HTR-8/SVneo (cell line): ENCODE measurements at regions not wholly inside any gene's neighbourhood (a gene's known extent, or its start where the extent isn't known, plus 50 kb on each side); places are given as distances from the start of the nearest gene placed in this dataset.
"Not testable (repeated sequence)": the region's sequence is repeated elsewhere in the genome, so short reads cannot be mapped to it uniquely, and the experiment has no call there.

Experiments
- DNase-seq: peaks from one replicate; pipeline ENCODE4 v3.0.0; 2011; ENCODE audit warnings: low spot score, mixed read lengths; ENCODE audit not compliant: insufficient read length
- FAIRE-seq: peaks from 2 replicates; lab custom pipeline; 2011; peaks lifted over from hg19 to GRCh38; lab: Jason Lieb, UNC

DNA sequence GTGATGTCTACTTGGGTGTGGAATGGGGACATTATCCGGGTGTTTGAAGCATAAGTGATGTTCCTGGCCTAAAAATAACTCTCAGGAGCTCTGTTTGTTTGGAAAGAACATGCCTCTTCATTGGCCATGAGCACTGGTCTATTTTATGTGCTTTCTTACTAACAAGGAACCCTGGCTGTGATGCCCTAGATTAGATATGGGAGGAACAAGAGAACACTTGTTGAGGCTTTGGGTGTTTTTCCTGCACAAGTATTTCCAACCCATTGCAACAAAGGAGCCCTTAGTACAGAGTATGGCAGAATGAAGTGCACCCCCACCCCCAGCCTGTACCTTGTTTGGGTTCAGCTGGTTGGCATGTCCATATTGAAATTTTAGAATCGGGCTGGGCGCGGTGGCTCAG lies 95.9 kb downstream of the SLC4A3 start:
- FAIRE-seq (no peak), DNase-seq (no peak)

DNA sequence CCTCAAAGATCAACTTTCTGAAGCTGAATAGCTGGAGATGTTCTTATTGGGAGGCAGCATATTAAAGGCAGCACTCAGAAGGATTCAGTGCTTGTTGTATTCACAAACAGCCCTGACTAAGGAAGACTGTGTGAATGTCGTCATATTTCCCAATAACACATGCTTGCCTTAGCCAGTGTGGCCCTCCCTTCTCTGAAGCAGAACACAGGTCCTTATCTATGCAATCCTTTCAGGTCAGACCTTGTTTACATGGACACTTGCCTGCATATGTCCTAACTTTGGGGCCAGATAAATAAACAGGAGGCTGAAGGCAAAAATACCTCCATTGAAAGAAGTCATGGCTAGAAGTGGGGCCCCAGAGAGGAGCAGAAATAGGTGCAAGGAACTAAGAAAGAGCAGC lies 97.2 kb downstream of the SLC4A3 start:
- no peak for FAIRE-seq
- DNase-seq = no peak

DNA sequence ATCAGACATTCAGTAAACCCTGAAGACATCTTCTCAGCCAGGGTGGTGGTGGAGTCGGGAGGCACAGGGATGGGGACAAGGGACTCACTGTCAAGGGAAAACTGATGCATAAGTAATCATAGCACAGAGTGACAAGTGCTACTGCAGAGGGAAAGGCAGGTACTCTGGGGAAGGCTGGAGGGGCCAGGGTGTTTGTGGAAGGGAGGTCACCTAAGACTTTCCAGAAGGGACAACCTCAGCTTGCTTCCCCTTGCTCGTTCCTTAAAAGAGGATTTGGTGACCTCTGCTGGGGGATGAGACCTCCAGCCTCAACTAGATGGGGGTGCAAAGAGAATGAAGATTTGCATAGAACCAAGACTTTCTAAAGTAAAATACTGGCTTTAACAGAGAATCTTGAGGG lies 99.5 kb downstream of the SLC4A3 start:
- DNase-seq (no peak), FAIRE-seq (peak; percentile 49)

DNA sequence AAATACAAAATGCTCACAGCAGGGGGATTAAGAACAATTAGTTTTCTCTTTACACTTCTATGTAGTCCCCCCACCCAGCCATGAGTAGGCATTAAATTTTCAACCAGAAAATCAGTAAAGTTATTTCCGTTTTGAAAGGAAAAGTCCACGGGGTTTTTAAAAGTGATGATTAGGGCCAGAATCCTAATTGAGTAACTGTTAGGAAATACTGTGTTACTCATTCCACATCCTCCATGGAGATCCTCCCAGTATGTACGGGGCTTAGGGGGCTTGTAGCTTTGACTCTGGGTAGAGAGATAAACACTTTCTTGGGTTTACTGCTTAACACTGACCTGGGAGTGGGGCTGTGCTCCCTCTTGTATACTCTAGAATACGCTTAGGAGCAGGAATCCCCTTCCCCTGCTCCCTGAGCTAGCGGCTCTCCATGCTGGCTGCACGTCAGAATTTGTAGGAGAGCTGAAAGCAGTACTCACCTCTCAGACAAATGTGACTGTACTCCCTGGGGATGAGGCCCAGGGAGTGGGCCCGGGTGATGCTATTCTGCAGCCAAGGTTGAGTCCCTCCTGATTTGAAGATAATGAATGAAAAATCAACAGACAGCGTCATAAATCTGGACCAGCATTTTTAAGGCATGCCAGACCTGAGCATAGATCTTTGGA lies 100.5 kb downstream of the SLC4A3 start:
- no peak for DNase-seq
- FAIRE-seq = no peak

- DNase-seq (no peak), FAIRE-seq (no peak)
Observed at GRCh38 chr2:219728991-219729487, 101.6 kb downstream of the SLC4A3 start.

- DNase-seq = no peak
- no peak for FAIRE-seq
Observed at GRCh38 chr2:219731173-219731572, 103.7 kb downstream of the SLC4A3 start.

DNA sequence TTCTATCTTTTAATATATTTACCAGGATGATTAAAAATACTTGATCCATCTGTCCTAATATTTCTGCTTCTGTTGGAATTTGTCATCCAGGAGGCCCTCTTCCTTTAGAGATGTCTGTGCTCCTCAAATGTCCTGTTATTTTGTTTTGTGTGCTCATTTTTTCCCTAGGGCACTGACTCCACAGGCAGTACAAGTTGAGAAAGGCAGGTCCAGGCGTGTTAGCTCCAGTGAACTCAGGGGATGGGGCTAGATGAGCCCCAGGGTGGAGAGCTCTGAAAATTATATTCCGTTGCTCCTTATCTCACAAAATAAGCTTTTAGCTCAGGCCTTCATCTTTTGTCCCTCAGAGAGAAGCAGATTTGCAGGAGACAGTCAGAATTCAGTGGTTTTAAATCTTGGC lies 105.7 kb downstream of the SLC4A3 start:
- peak; percentile 55 for FAIRE-seq
- DNase-seq = peak; percentile 36

DNA sequence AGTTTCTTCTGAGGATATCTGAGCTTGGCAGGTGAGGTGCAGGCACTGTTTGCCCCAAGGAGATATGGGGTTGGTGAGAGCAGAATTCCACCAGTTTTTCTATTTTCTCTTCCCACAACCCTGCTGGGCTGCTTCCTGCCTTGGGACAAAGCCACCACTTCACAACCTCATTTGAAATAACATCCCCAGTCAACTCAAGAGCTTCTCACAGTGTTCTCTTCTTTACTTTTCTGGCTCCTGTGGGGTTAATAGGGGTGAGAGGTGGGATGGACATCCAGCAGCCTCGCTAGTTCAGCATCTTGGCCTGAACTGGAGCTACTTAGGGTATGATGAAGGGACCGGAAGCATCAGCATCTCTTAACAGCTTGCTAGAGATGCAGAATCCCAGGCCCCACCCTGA lies 106.3 kb downstream of the SLC4A3 start:
- no peak for DNase-seq
- FAIRE-seq = no peak

- DNase-seq (peak; percentile 72), FAIRE-seq (no peak)
Observed at GRCh38 chr2:219736209-219736608, 108.8 kb downstream of the SLC4A3 start.

DNA sequence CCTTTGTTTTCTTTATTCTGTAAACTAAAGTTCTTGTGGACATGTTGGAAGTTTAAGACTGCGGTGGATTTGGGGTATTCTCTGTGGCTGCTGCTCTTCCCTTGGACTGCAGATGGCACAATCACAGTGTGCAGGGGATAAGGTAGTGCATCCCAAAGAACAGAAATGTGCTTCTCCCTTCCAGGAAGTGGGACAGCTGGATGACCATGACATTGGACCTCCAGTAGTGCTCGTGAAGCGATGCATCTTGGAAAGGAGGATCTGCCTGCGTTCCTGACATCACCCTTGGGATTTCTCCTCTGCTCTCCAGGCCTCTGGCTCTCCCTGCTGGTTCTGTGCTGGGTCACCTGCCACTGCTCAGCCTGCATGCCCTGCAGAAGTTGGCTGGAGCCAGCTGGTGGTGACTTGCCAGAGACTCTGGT lies 109.9 kb downstream of the SLC4A3 start:
- DNase-seq (peak; percentile 45), FAIRE-seq (peak; percentile 77)

- FAIRE-seq (no peak), DNase-seq (no peak)
Observed at GRCh38 chr2:219739066-219739465, 111.6 kb downstream of the SLC4A3 start.

GRCh38 chr2:219739866-219740440 lies 112.5 kb downstream of the SLC4A3 start:
- FAIRE-seq (no peak), DNase-seq (no peak)

- FAIRE-seq (peak; percentile 48), DNase-seq (no peak)
Observed at GRCh38 chr2:219743548-219743947, 116.1 kb downstream of the SLC4A3 start.

- FAIRE-seq = no peak
- DNase-seq = no peak
Observed at GRCh38 chr2:219744066-219744465, 116.6 kb downstream of the SLC4A3 start.

DNA sequence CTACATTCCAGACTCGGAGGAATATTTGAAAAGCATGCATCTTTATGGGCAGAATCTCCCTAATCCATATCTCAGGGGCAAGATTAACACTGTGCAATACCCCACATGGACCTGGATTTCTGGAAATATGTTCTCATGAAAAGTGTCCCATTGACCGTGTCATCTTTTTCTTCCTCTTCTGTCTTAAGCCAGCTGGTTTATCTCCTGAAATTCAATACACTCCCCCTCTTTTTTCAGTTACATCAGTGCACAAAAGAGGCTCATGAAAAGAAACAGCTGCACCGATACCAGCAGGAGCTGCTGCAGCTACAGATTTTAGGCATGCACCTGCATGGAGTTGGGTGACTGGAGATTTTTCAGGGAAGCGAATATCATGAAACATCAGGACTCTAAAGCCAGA lies 117.2 kb downstream of the SLC4A3 start:
- DNase-seq (no peak), FAIRE-seq (no peak)

- DNase-seq (no peak), FAIRE-seq (no peak)
Observed at GRCh38 chr2:219747637-219748036, 120.2 kb downstream of the SLC4A3 start.

DNA sequence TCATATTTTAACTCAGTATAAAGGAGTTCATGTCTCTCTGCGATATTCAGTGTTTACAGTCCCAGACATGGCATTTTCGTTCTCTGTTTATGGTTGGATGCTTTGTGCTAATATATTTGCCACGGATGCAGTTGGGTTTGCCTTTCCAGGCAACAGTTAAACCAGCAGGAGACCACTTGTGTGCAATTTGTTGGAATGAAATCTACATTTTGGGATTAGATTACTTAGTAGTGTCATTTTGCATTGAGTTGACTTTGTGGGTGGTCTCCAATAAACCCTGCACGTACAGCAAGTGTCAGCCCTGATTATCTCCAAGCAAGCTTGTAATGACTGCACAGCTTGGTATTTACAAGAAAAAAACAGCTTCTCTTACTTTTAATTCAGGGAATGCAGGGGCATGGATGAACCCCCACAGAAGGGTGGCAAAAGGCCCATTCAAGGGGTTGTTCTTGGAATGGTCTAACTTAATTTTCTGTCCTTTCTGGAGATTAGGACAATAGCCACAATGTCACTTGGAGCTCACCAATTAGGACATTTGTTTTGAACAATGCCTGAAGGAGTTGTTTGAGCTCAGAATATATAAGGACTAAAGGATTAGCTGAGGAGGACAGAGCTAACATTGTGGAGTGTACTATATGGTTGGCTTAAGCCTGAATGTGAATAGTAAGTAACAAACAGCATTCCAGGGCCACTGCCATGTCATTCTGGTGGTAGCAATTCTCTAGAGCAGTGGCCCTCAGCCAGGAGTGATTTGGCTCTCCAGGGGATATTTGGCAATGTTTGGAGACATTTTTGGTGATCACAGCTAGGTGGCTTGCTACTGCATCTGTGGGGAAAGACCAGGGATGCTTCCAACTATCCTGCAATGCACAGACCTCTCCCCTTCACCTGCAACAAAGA lies 121.5 kb downstream of the SLC4A3 start:
- FAIRE-seq = no peak
- DNase-seq = no peak

- DNase-seq, FAIRE-seq: not testable (repeated sequence)
Observed at GRCh38 chr2:219751121-219751520, 123.7 kb downstream of the SLC4A3 start.

- DNase-seq (no peak), FAIRE-seq (no peak)
Observed at GRCh38 chr2:219752726-219753125, 125.3 kb downstream of the SLC4A3 start.

GRCh38 chr2:219758907-219759680 lies 131.7 kb downstream of the SLC4A3 start:
- no peak for DNase-seq
- no peak for FAIRE-seq
